K562 (cell line): ENCODE measurements at regions not wholly inside any gene's neighbourhood (a gene's known extent, or its start where the extent isn't known, plus 50 kb on each side); places are given as distances from the start of the nearest gene placed in this dataset.

Experiments used
- ATAC-seq: fragments of 200-7000 bp; cut with Tn5 transposase; 3 replicates; pipeline ENCODE4 v1.9.1; 2020; ENCODE audit warnings: moderate library complexity
- BruUV-seq: library from RNA; stranded (reverse); fragments of 400-500 nt; replicated peaks from 2 replicates; lab custom pipeline; 2021; lab: Mats Ljungman, UMichigan
- CTCF ChIA-PET: fragments of 300-600 bp; formaldehyde crosslinking; extraction: SDS; loops from one replicate; lab custom pipeline; 2021; ENCODE audit warnings: low intra/inter-chr PET ratio; lab: Yijun Ruan, JAX
- POLR2A ChIA-PET: fragments of 300-600, 350-650 bp; sonication (Branson Sonifier 250); formaldehyde crosslinking; extraction: SDS; loops from one replicate; lab custom pipeline; 2021; ENCODE audit warnings: antibody characterized with exemption, inconsistent platforms; lab: Yijun Ruan, JAX
- DNase-seq, 4 experiments: peaks; one replicate each; pipeline versions ENCODE4 v3.0.0 to v3.0.0-alpha.2; 2011 to 2018; ENCODE audit warnings: low spot score in 3 of 4, mixed read lengths in 3 of 4; ENCODE audit errors: extremely low read depth in 1 of 4
- FAIRE-seq: peaks from 2 replicates; lab custom pipeline; 2011; peaks lifted over from hg19 to GRCh38; lab: Jason Lieb, UNC
- H2AFZ ChIP-seq: 2 replicates; pipeline ENCODE4 v1.6.0; 2011; ENCODE audit warnings: low read depth, low read length, control low read depth, inconsistent platforms
- H3K27ac ChIP-seq: fragments of 200-600 bp; 3 replicates; pipeline ENCODE4 v1.8.0; 2011; ENCODE audit warnings: low read depth, mild to moderate bottlenecking, control low read depth, inconsistent platforms, low read length, moderate library complexity, mixed read lengths; ENCODE audit errors: extremely low read depth
- H3K27me3 ChIP-seq, 2 experiments: fragments of 300-600 bp in 1 of 2; 2 replicates in 1 of 2; 3 replicates in 1 of 2; pipeline versions ENCODE4 v1.6.0 to v1.8.0; 2011; ENCODE audit warnings: inconsistent platforms in 2 of 2, low read length in 2 of 2, mild to moderate bottlenecking in 1 of 2, mixed read lengths in 1 of 2, moderate library complexity in 1 of 2; ENCODE audit not compliant: control insufficient read depth in 2 of 2, insufficient read depth in 2 of 2
- H3K36me3 ChIP-seq: fragments of 300-600 bp; 3 replicates; pipeline ENCODE4 v1.8.0; 2011; ENCODE audit warnings: mild to moderate bottlenecking, low read length, inconsistent platforms; ENCODE audit not compliant: control insufficient read depth, insufficient read depth
- H3K4me1 ChIP-seq, 2 experiments: fragments of 200-600 bp in 1 of 2; replicated peaks in 1 of 2; 2 replicates in 1 of 2; 3 replicates in 1 of 2; pipeline versions ENCODE4 v1.5.1 to v1.8.0; 2011; ENCODE audit warnings: inconsistent platforms in 2 of 2, low read length in 2 of 2, mild to moderate bottlenecking in 1 of 2, mixed read lengths in 1 of 2, moderate library complexity in 1 of 2; ENCODE audit not compliant: control insufficient read depth in 2 of 2, insufficient read depth in 2 of 2
- H3K4me2 ChIP-seq: 2 replicates; pipeline ENCODE4 v1.6.1; 2011; ENCODE audit warnings: low read length, control low read depth, inconsistent platforms, mixed read lengths; ENCODE audit not compliant: insufficient read depth
- H3K4me3 ChIP-seq: fragments of 200-600 bp; sonication (generic), shearing (Covaris generic); 2 replicates; pipeline ENCODE4 v1.5.1; 2016; ENCODE audit warnings: control low read depth, inconsistent platforms
- H3K79me2 ChIP-seq: fragments of 200-600 bp; 3 replicates; pipeline ENCODE4 v1.8.0; 2011; ENCODE audit warnings: low read length, inconsistent platforms; ENCODE audit not compliant: control insufficient read depth, insufficient read depth
- H3K9ac ChIP-seq, 2 experiments: 2 replicates each; pipeline versions ENCODE4 v1.6.0 to v1.6.1; 2011; ENCODE audit warnings: low read depth in 2 of 2, low read length in 2 of 2, control low read depth in 1 of 2, inconsistent platforms in 1 of 2, mild to moderate bottlenecking in 1 of 2, mixed read lengths in 1 of 2; ENCODE audit not compliant: insufficient read depth in 1 of 2
- H3K9me1 ChIP-seq: one replicate; pipeline ENCODE4 v1.6.0; 2011; ENCODE audit warnings: inconsistent platforms, mild to moderate bottlenecking, low read length, moderate library complexity; ENCODE audit not compliant: control insufficient read depth, insufficient read depth
- H3K9me3 ChIP-seq: replicated peaks from 2 replicates; pipeline ENCODE4 v1.5.1; 2011; ENCODE audit warnings: low read depth, low read length, inconsistent platforms; ENCODE audit not compliant: control insufficient read depth, insufficient read depth
- H4K20me1 ChIP-seq: replicated peaks from 2 replicates; pipeline ENCODE4 v1.6.1; 2011; ENCODE audit warnings: low read length, inconsistent platforms, mixed read lengths; ENCODE audit not compliant: control insufficient read depth, insufficient read depth
- ATF1 ChIP-seq, 2 experiments: fragments of 450-650 bp in 1 of 2; IDR thresholded peaks; 2 replicates each; pipeline ENCODE4 v1.6.1; 2016; ENCODE audit warnings: missing compliant biosample characterization in 1 of 2, missing genetic modification characterization in 1 of 2
- DNMT1 ChIP-seq: fragments of 450-650 bp; IDR thresholded peaks from 2 replicates; pipeline ENCODE4 v1.6.1; 2016; ENCODE audit warnings: antibody characterized with exemption, mild to moderate bottlenecking
- HDAC2 ChIP-seq: fragments of 450-650 bp; IDR thresholded peaks from 2 replicates; pipeline ENCODE4 v1.6.1; 2016; ENCODE audit warnings: mild to moderate bottlenecking
- HOMEZ ChIP-seq: fragments of 250-450 bp; sonication (Bioruptor Pico); IDR thresholded peaks from 2 replicates; pipeline ENCODE4 v1.4.0; 2020; ENCODE audit warnings: mild to moderate bottlenecking, moderate library complexity
- HSF4 ChIP-seq: fragments of 250-450 bp; sonication (Bioruptor Pico); IDR thresholded peaks from 2 replicates; pipeline ENCODE4 v2.1.2; 2022; ENCODE audit warnings: mild to moderate bottlenecking, moderate library complexity, borderline replicate concordance
- ILK ChIP-seq: fragments of 450-650 bp; IDR thresholded peaks from 2 replicates; pipeline ENCODE4 v1.6.1; 2016; ENCODE audit warnings: missing genetic modification characterization, low read depth, mild to moderate bottlenecking, missing compliant biosample characterization, moderate library complexity, borderline replicate concordance
- KHSRP ChIP-seq: fragments of 450-650 bp; IDR thresholded peaks from 2 replicates; pipeline ENCODE4 v1.6.1; 2017
- KLF1 ChIP-seq: fragments of 450-650 bp; IDR thresholded peaks from 2 replicates; pipeline ENCODE4 v1.6.1; 2016; ENCODE audit warnings: missing genetic modification characterization, missing compliant biosample characterization
- MEF2D ChIP-seq: conservative IDR thresholded peaks from 2 replicates; pipeline ENCODE4 v1.6.1; 2016; ENCODE audit warnings: low read depth, missing genetic modification characterization, missing compliant biosample characterization
- NRF1 ChIP-seq, 2 experiments: fragments of 450-650 bp; IDR thresholded peaks in 1 of 2; conservative IDR thresholded peaks in 1 of 2; 2 replicates each; pipeline ENCODE4 v1.6.1; 2014; ENCODE audit warnings: mild to moderate bottlenecking in 2 of 2
- VEZF1 ChIP-seq: fragments of 200-800 bp; sonication (Bioruptor generic); IDR thresholded peaks from 2 replicates; pipeline ENCODE4 v1.6.1; 2017; ENCODE audit warnings: missing genetic modification characterization, missing compliant biosample characterization
- ZNF239 ChIP-seq: fragments of 250-450 bp; sonication (Bioruptor Pico); IDR thresholded peaks from 2 replicates; pipeline ENCODE4 v1.4.0; 2020; ENCODE audit warnings: mild to moderate bottlenecking
- ZNF316 ChIP-seq: fragments of 450-650 bp; IDR thresholded peaks from 2 replicates; pipeline ENCODE4 v1.6.1; 2016
- ZNF354B ChIP-seq: fragments of 250-450 bp; sonication (Bioruptor Pico); IDR thresholded peaks from 2 replicates; pipeline ENCODE4 v1.4.0; 2020
- ZNF707 ChIP-seq: fragments of 250-450 bp; sonication (Bioruptor Pico); conservative IDR thresholded peaks from 2 replicates; pipeline ENCODE4 v1.8.0; 2022; ENCODE audit warnings: inconsistent platforms, mild to moderate bottlenecking, moderate library complexity
- ZNF79 ChIP-seq: fragments of 250-450 bp; sonication (Bioruptor Pico); IDR thresholded peaks from 2 replicates; pipeline ENCODE4 v1.4.0; 2020; ENCODE audit warnings: low read depth, mild to moderate bottlenecking, moderate library complexity
- WGBS: fragments of 100-300 bp; shearing (Covaris generic); methylation state at CpG from one replicate; pipeline ENCODE4 v1.1.6; 2016; ENCODE audit warnings: low coverage, mixed read lengths; ENCODE audit not compliant: insufficient coverage; ENCODE audit errors: missing lambda C conversion rate; 5-methylcytosine and 5-hydroxymethylcytosine counted together
- in situ Hi-C: fragments of 300-500 bp; cut with MboI; formaldehyde crosslinking; loops from 4 replicates; pipeline ENCODE4 v1.15.0; 2018; ENCODE audit warnings: inconsistent platforms, mixed read lengths
- intact Hi-C: fragments of 100-400 bp; cut with micrococcal nuclease; formaldehyde crosslinking; loops from 2 replicates; pipeline ENCODE4 v1.14.2; 2022
- TF ChIP-seq, protein P1 (sequence below): fragments of 250-450 bp; sonication (Bioruptor Pico); IDR thresholded peaks from 2 replicates; pipeline ENCODE4 v1.8.0; 2021; ENCODE audit warnings: borderline replicate concordance, mild to moderate bottlenecking, moderate library complexity; ENCODE audit not compliant: poor library complexity, severe bottlenecking
- TF ChIP-seq, protein P2 (sequence below): sonication (generic); formaldehyde crosslinking; IDR thresholded peaks from 2 replicates; pipeline ENCODE4 v1.8.1; 2022; ENCODE audit warnings: missing genetic modification reagents
- TF ChIP-seq, protein P3 (sequence below): sonication (generic); formaldehyde crosslinking; IDR thresholded peaks from 2 replicates; pipeline ENCODE4 v1.9.0; 2022; ENCODE audit warnings: mild to moderate bottlenecking, missing genetic modification reagents

DNA sequence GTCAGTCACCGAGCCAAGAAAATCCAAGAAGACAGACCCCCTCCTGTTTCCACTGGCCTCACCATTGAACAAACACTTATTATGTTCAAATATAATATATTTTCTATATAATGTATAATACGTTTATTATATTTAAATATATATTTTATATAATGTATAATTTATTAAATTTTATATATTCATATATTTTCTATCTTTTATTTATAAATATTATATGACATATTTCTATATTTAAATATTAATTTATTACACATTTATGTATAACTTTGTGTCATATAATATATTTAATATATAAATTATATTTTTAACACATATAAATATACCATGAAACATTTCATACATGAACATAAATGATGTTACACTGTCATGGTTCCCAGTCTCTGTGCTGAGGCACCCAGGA is 60.9 kb upstream of the RMDN2 start:
- H3K27ac ChIP-seq: no peak overlapping the region
- H3K9ac ChIP-seq: no peak overlapping the region
- no peak for DNase-seq
- intact Hi-C loops: no loop called here
- no peak for ATAC-seq
- ChIA-PET CTCF (no interaction called here), POLR2A (no interaction called here)
- H3K79me2 ChIP-seq: no peaks in the 10 kb centered on the region
- no peaks in the 10 kb centered on the region for H3K4me1 ChIP-seq
- no peaks in the 10 kb centered on the region for H3K36me3 ChIP-seq
- peaks cover 3 to 4% of the 10 kb centered on the region in 2 experiments; a peak in 2 of 5 replicates for H3K27me3 ChIP-seq
- no peak overlapping the region for H3K4me3 ChIP-seq
- no TSS peak for BruUV-seq
- H3K9me1 ChIP-seq: no peaks in the 10 kb centered on the region
- H2AFZ ChIP-seq: no peak overlapping the region
- no peaks in the 10 kb centered on the region for H4K20me1 ChIP-seq
- H3K4me2 ChIP-seq: no peak overlapping the region
- in situ Hi-C loops: no loop called here
- no peak for TF ChIP-seq NRF1 (conservative IDR thresholded peaks at IDR 0.05 in 1 of 2, IDR thresholded peaks at IDR 0.05 in 1 of 2)
- TF ChIP-seq DNMT1: no peak
- TF ChIP-seq ZNF316: no peak
- TF ChIP-seq MEF2D (tag): no peak
- no peak for TF ChIP-seq KLF1 (tag)
- TF ChIP-seq ILK (tag): no peak
- no peak for TF ChIP-seq ZNF354B (CRISPR knock-in tag)
- TF ChIP-seq, protein P1, sequence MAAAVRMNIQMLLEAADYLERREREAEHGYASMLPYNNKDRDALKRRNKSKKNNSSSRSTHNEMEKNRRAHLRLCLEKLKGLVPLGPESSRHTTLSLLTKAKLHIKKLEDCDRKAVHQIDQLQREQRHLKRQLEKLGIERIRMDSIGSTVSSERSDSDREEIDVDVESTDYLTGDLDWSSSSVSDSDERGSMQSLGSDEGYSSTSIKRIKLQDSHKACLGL (CRISPR knock-in tag): no peak
- TF ChIP-seq, protein P2, sequence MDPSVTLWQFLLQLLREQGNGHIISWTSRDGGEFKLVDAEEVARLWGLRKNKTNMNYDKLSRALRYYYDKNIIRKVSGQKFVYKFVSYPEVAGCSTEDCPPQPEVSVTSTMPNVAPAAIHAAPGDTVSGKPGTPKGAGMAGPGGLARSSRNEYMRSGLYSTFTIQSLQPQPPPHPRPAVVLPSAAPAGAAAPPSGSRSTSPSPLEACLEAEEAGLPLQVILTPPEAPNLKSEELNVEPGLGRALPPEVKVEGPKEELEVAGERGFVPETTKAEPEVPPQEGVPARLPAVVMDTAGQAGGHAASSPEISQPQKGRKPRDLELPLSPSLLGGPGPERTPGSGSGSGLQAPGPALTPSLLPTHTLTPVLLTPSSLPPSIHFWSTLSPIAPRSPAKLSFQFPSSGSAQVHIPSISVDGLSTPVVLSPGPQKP: no peak
- TF ChIP-seq ZNF79: no peak
- no peak for TF ChIP-seq ZNF239
- no peak for TF ChIP-seq HDAC2
- no peak for TF ChIP-seq HSF4 (CRISPR knock-in tag)
- TF ChIP-seq ZNF707: no peak
- TF ChIP-seq ATF1 (CRISPR knock-in tag; IDR thresholded peaks at IDR 0.05): no peak
- TF ChIP-seq ATF1 (tag; IDR thresholded peaks at IDR 0.05): no peak
- TF ChIP-seq VEZF1 (CRISPR knock-in tag): no peak
- TF ChIP-seq, protein P3, sequence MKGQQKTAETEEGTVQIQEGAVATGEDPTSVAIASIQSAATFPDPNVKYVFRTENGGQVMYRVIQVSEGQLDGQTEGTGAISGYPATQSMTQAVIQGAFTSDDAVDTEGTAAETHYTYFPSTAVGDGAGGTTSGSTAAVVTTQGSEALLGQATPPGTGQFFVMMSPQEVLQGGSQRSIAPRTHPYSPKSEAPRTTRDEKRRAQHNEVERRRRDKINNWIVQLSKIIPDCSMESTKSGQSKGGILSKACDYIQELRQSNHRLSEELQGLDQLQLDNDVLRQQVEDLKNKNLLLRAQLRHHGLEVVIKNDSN (CRISPR knock-in tag): no peak
- TF ChIP-seq KHSRP: no peak
- TF ChIP-seq HOMEZ: no peak
- WGBS: 0% methylated on average over 2 of the region's 2 CpGs
- FAIRE-seq: no peak
- no peaks in the 10 kb centered on the region for H3K9me3 ChIP-seq
